HCT116 (cell line): ENCODE measurements at regions not wholly inside any gene's neighbourhood (a gene's known extent, or its start where the extent isn't known, plus 50 kb on each side); places are given as distances from the start of the nearest gene placed in this dataset.

Experiments
- CTCF ChIP-seq, 3 experiments: fragments of 200-600 bp in 1 of 3; sonication (generic) in 1 of 3; IDR thresholded peaks in 2 of 3; conservative IDR thresholded peaks in 1 of 3; 2 replicates each; pipeline ENCODE4 v1.5.1; 2012 to 2017; ENCODE audit warnings: low read depth in 2 of 3, low read length in 2 of 3, antibody characterized with exemption in 1 of 3, borderline replicate concordance in 1 of 3, control low read depth in 1 of 3, mild to moderate bottlenecking in 1 of 3, mixed read lengths in 1 of 3, mixed run types in 1 of 3, moderate library complexity in 1 of 3; ENCODE audit not compliant: insufficient read depth in 1 of 3
- EZH2 ChIP-seq: fragments of 200-600 bp; sonication (generic); IDR thresholded peaks from 2 replicates; pipeline ENCODE4 v1.6.1; 2017; ENCODE audit warnings: antibody characterized with exemption, mixed run types
- MAX ChIP-seq: IDR thresholded peaks from 2 replicates; pipeline ENCODE4 v1.6.1; 2012
- POLR2A ChIP-seq: IDR thresholded peaks from 2 replicates; pipeline ENCODE4 v1.7.0; 2011; ENCODE audit warnings: borderline replicate concordance; ENCODE audit not compliant: insufficient read depth, insufficient read length; ENCODE audit errors: extremely low read depth
- POLR2AphosphoS5 ChIP-seq: IDR thresholded peaks from 2 replicates; pipeline ENCODE4 v1.6.1; 2011; ENCODE audit warnings: mild to moderate bottlenecking, low read depth, low read length, moderate library complexity
- REST ChIP-seq: IDR thresholded peaks from 2 replicates; pipeline ENCODE4 v1.6.1; 2012; ENCODE audit warnings: low read depth
- SIN3A ChIP-seq: IDR thresholded peaks from 2 replicates; pipeline ENCODE4 v1.6.1; 2012; ENCODE audit warnings: low read depth
- TCF7L2 ChIP-seq: IDR thresholded peaks from 2 replicates; pipeline ENCODE4 v1.7.0; 2011; ENCODE audit warnings: borderline replicate concordance, inconsistent platforms; ENCODE audit not compliant: insufficient read depth, insufficient read length; ENCODE audit errors: extremely low read depth
- ZNF274 ChIP-seq: fragments of 200-500 bp; sonication (Bioruptor generic); IDR thresholded peaks from 2 replicates; pipeline ENCODE4 v1.6.1; 2014; ENCODE audit warnings: mild to moderate bottlenecking, low read depth, low read length, inconsistent platforms
- TF ChIP-seq, protein P1 (sequence below): IDR thresholded peaks from 2 replicates; pipeline ENCODE4 v1.6.1; 2012

DNA sequence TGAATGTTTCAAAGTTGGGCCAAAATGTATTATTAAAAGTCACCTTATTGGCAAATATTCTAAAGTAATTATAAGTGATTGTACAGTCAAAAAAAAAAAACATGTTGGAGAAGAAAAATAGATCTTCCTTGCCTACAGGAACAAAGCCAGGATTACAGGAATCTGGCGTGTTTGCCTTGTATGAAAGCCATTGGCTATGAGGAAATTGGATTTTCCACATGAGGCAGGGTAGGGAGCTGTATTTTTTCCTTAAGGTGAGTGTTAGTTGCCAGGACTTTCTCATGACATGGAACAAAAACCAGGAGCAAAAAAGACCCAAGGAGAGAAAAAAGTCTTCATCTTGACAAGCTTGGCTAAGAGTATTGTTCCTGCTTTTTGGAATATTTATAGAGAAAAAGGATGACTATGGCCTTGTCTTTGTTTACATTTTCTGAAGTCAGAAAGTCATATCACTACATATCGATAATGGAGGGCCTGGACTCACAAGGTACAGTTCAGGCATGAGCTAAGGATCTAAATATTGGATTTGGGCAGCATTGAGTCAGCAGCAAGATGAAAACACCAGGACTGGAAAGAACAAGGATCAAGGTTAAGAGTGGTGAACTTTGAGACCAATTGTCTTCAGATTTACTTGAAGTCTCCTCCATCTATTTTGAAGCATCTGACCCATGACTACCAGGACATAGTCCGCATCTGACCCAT lies 68.4 kb upstream of the FLRT2 start:
- TF ChIP-seq CTCF (IDR thresholded peaks at IDR 0.05 in 2 of 3, conservative IDR thresholded peaks at IDR 0.05 in 1 of 3; ENCODE audit: borderline replicate concordance in 1 of 3, insufficient read depth in 1 of 3, low read depth in 2 of 3, low read length in 2 of 3) (no peak), POLR2AphosphoS5 (no peak), MAX (no peak), POLR2A (no peak), EZH2 (no peak), SIN3A (no peak), REST (no peak), ZNF274 (no peak), TCF7L2 (no peak)
- TF ChIP-seq, protein P1, sequence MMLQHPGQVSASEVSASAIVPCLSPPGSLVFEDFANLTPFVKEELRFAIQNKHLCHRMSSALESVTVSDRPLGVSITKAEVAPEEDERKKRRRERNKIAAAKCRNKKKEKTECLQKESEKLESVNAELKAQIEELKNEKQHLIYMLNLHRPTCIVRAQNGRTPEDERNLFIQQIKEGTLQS, result no peak
